GM18505 (cell line): ENCODE measurements at regions not wholly inside any gene's neighbourhood (a gene's known extent, or its start where the extent isn't known, plus 50 kb on each side); places are given as distances from the start of the nearest gene placed in this dataset.

ENCODE experiments used
- ATAC-seq: cut with Tn5 transposase; IDR thresholded peaks from one replicate; pipeline ENCODE4 v1.9.1; 2021; ENCODE audit not compliant: unreplicated experiment
- POLR2A ChIP-seq: IDR thresholded peaks from 4 replicates; pipeline ENCODE4 v1.6.1; 2011; ENCODE audit warnings: borderline replicate concordance; ENCODE audit not compliant: insufficient read depth, insufficient read length; ENCODE audit errors: extremely low read depth

DNA sequence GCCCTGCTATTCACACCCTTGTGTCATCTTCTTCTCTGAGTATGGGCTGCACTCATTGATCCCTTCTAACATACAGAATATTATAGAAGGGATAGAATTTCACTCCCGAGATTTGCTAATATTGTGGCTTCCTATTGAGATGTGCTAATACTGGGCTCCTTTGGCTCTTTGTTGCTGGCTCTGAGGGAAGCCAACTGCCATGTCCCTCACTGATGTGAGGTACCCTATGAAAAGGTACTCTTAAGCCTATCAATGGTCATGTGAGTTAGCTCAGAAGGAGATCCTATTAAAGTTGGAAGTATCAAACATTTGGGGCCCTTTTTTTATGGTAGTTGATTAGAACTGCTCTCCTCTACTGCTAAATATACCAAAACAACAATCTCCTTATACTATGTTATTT is 665.2 kb upstream of the ZWINT start:
- TF ChIP-seq POLR2A, result no peak

GRCh38 chr10:57023626-57024025 is 662.6 kb upstream of the ZWINT start:
- TF ChIP-seq POLR2A, result no peak
- ATAC-seq, result no peak

More for the DNA sequence above, 665.2 kb upstream of the ZWINT start:
- ATAC-seq, result no peak

- no peak for ATAC-seq
Measured at GRCh38 chr10:57018452-57018851, 657.4 kb upstream of the ZWINT start.

GRCh38 chr10:57017356-57018037 is 656.4 kb upstream of the ZWINT start:
- TF ChIP-seq POLR2A, result no peak
- ATAC-seq, result no peak

More at GRCh38 chr10:57018452-57018851, 657.4 kb upstream of the ZWINT start:
- no peak for TF ChIP-seq POLR2A

DNA sequence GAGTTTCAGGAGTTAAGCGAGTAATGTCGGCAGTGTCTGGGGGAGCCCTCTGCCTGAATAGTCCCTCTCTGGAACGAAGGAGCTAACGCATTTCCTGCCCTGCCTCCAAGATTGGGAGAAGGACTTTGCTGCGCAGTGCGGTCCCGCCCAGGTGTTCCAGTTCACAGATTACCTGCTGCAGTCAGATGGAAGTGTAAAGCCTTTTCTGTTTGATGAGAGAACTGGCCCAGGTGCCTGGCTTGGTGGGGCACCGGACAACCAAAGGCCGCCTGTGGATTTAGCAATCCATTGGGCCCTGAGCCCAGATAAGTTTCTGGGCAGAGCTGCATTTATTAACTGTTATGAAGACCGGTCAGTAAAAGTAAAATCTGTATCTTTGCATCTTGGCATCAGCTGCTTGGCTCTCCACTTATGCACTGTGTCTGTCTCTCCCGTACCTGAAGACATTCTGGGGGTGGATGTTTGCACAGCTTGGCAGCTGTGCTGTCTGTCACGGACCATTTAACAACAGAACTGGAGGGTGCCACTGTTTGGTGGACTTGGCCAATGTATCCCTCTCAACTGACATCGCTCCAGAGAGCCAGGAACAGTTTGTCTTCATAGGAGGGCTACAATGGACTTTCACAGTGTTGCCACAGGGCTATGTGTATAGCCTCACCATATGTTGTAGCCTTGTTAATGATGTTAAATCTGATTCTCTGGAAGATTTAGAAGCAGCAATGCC is 654.7 kb upstream of the ZWINT start:
- no peak for TF ChIP-seq POLR2A
- no peak for ATAC-seq

DNA sequence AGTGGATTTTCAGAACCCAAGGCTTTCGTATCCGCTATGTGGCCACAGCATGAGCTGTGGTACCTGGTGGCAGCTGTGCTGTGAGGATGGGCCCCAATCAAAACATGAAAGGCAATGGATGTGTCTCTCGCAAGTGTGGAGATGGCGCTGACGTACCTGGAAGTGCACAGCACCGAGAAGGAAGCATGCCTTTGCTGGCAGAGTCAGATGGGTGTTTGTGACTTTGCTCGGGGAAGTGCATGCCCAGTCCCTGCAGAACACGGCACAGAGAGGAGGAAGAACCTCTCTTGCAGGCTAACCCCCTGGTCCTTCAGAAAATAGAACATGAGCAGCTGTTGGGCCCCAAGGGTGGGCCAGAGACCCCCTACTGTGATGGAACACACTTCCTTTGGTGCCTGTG is 654.1 kb upstream of the ZWINT start:
- no peak for TF ChIP-seq POLR2A
- no peak for ATAC-seq

DNA sequence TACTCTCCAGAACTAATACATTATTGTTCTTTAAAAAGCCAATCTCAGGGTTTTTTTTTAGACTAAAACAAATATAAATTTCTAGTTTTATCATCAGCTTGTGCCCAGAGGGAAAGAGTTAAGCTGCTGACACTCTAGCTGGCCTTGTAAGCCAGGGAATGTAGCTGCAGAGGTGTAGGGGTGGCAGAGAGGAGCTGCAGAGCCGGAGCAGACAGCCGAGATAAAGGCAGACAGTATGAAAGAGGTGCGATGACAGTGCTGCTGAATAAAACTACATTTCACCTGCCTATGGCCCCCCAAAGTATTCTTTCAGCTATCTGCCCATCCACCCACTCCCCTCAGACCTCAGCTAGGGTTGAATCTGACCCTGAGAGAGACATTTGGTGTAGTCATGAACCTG is 653.7 kb upstream of the ZWINT start:
- TF ChIP-seq POLR2A, result no peak
- no peak for ATAC-seq

DNA sequence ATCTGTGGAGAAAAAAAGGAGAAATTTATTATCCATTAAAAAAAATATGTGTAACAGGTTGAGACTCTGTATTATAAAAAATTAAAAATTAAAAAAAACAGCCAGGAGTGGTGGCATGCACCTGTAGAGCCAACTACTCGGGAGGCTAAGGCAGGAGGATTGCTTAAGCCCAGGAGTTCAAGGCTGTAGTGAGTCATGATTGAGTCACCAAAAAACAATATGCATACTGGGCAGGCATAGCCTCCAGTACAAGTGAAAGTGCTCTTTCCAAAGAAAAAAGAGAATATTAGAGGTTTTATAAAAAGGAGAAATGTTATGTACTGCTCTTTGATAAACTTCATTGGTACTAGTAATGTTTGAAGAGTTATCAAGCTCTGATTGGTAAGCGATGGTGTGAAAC is 647.1 kb upstream of the ZWINT start:
- ATAC-seq, result no peak
- TF ChIP-seq POLR2A, result no peak

DNA sequence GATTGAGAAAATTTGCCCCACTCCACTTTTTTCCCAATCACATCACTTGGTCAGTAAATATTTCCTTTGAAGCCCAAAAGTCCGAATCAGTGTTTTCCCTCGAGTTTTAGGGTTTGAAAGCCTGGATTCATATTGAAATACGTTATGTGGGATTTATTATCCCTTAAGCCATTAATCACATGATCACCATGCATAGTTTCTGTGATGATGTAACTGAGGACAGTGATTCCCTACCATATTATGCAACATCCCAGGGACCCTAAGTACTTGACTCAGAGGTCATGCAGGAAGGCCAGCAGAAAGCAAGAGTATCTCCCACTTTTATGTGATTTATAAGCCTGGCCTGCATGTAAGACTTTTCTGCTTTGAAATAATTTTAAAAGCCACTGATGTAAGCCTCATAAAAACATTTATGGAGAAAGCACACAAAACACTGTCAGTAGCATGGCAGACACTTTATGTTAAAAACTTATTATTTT is 630.6 kb upstream of the ZWINT start:
- no peak for ATAC-seq
- no peak for TF ChIP-seq POLR2A

DNA sequence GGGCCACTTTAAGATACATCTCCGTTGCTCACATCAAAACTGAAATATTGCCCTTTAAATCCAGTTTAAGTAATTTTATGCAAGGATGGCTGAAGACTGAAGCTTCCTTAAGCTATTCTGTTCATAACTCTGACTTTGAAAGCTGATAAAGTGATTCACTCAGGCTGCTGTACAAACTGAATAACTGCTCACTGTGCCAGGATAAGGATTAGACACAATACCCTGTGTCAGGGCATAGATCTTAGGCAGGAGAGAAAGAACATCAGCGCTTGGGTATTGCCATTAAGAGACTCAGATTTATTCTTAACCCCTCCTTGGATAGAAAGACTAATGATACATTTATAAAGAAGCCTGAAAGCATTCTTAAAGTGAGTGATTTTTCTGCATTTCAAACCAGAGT is 614.5 kb upstream of the ZWINT start:
- no peak for ATAC-seq
- TF ChIP-seq POLR2A, result no peak

- no peak for ATAC-seq
- no peak for TF ChIP-seq POLR2A
Measured at GRCh38 chr10:56973766-56974165, 612.7 kb upstream of the ZWINT start.

DNA sequence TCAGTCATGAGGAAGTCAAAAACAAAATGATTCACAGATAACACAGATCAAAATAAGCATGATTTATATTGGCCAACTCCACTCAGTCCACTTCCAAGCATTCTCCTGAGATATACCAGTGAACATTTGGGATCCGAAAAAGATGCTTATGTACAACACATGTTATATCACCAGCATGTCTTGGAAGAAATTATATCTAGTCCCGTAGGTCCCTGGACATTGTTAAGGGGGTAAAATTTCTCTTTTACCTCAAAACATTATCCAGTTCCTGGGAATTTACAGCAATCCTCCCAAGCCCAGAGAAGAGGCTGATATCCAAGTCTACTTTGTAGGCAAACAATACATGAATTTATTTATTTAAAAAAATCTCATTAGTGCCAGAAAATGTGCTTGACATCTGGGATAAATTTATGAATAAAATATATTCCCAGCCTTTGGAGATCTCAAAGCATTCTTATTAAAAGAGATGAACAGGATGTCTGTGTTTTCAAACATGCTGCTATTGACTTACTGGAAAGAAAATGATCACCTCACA is 582.2 kb upstream of the ZWINT start:
- no peak for TF ChIP-seq POLR2A
- ATAC-seq, result no peak

DNA sequence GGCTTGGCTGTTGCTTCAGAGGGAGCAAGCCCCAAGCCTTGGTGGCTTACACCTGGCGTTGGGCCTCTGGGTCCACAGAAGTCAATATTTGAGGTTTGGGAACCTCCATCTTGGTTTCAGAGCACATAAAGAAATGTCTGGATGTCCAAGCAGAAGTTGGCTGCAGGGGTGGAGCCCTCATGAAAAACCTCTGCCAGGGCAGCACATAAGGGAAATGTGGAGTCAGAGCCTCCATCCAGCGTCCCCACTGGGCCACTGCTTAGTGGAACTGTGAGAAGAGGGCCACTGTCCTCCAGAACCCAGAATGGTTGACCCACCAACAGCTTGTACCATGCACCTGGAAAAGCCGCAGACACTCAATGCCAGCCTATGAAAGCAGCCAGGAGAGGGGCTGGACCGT is 573.5 kb upstream of the ZWINT start:
- ATAC-seq, result no peak
- no peak for TF ChIP-seq POLR2A

DNA sequence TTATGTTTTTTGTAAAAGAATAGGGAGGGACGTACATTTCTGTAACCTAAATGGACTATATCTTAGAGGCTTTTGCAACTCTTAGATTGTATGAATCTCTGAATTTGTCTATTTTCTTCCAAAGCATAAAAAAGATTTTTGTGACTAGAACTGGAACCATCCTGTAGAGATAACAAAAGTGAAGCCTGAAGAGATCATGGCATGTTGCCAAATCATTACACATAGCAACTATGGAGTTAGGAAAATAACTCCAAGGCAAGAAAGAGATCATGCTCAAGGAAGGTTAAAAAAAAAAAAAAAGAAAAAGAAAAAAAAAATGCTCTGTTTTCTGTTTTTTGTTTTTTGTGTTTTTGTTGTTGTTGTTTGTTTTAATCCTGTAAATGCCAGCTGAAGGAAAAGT is 567.7 kb upstream of the ZWINT start:
- no peak for ATAC-seq
- TF ChIP-seq POLR2A, result no peak
